SK-N-SH (cell line): ENCODE measurements at regions not wholly inside any gene's neighbourhood (a gene's known extent, or its start where the extent isn't known, plus 50 kb on each side); places are given as distances from the start of the nearest gene placed in this dataset.

Experiments used
- EZH2phosphoT487 ChIP-seq: fragments of 200-600 bp; sonication (generic); IDR thresholded peaks from 2 replicates; pipeline ENCODE4 v1.6.1; 2017; ENCODE audit warnings: low read depth, mixed run types, mild to moderate bottlenecking, antibody characterized with exemption, moderate library complexity, borderline replicate concordance
- MEF2A ChIP-seq: IDR thresholded peaks from 2 replicates; pipeline ENCODE4 v1.4.0; 2012; ENCODE audit warnings: low read depth, borderline replicate concordance
- NFIC ChIP-seq: IDR thresholded peaks from 2 replicates; pipeline ENCODE4 v1.4.0; 2012; ENCODE audit warnings: borderline replicate concordance
- RCOR1 ChIP-seq: fragments of 150-350 bp; IDR thresholded peaks from 2 replicates; pipeline ENCODE4 v1.6.1; 2017; ENCODE audit warnings: antibody characterized with exemption, low read length
- TF ChIP-seq, protein P1 (sequence below): IDR thresholded peaks from 2 replicates; pipeline ENCODE4 v1.4.0; 2012; ENCODE audit warnings: low read depth
- TF ChIP-seq, protein P2 (sequence below): fragments of 200-600 bp; sonication (generic); IDR thresholded peaks from 2 replicates; pipeline ENCODE4 v1.6.1; 2017; ENCODE audit warnings: antibody characterized with exemption, mild to moderate bottlenecking, moderate library complexity

DNA sequence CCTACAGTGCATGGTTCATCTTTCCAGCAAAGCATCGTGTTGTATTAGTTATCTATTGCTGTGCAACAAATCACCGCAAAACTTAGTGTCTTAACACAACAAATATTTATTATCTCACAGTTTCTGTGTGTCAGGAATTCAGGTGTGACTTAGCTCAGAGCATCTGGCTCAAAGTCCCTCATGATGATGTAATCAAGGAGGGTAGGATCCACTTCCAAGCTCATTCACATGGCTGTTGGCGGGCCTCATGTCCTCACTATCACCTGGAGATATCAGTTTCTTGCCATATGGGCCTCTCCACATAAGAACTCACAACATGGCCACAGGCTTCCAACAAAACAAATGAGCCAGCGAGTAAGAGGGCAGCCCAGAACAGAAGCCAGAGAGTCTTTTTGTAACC is 135.6 kb upstream of the GJB5 start:
- TF ChIP-seq EZH2phosphoT487 (no peak), NFIC (no peak), MEF2A (no peak), RCOR1 (no peak)
- TF ChIP-seq, protein P1, sequence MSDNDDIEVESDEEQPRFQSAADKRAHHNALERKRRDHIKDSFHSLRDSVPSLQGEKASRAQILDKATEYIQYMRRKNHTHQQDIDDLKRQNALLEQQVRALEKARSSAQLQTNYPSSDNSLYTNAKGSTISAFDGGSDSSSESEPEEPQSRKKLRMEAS = no peak
- TF ChIP-seq, protein P2, sequence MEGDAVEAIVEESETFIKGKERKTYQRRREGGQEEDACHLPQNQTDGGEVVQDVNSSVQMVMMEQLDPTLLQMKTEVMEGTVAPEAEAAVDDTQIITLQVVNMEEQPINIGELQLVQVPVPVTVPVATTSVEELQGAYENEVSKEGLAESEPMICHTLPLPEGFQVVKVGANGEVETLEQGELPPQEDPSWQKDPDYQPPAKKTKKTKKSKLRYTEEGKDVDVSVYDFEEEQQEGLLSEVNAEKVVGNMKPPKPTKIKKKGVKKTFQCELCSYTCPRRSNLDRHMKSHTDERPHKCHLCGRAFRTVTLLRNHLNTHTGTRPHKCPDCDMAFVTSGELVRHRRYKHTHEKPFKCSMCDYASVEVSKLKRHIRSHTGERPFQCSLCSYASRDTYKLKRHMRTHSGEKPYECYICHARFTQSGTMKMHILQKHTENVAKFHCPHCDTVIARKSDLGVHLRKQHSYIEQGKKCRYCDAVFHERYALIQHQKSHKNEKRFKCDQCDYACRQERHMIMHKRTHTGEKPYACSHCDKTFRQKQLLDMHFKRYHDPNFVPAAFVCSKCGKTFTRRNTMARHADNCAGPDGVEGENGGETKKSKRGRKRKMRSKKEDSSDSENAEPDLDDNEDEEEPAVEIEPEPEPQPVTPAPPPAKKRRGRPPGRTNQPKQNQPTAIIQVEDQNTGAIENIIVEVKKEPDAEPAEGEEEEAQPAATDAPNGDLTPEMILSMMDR = no peak
